Common myeloid progenitor, CD34-positive (primary cell): ENCODE measurements at regions not wholly inside any gene's neighbourhood (a gene's known extent, or its start where the extent isn't known, plus 50 kb on each side); places are given as distances from the start of the nearest gene placed in this dataset.
A peak's percentile ranks its signal among the peaks of the same experiment; 100 is the strongest.

Experiments
- CTCF ChIA-PET: fragments of 350-600 bp; sonication (Branson Sonifier 250); formaldehyde crosslinking; loops from one replicate; lab custom pipeline; 2021; ENCODE audit warnings: antibody characterized with exemption; lab: Charles Lee
- POLR2A ChIA-PET: fragments of 350-600 bp; sonication (Branson Sonifier 250); formaldehyde crosslinking; loops from one replicate; lab custom pipeline; 2021; ENCODE audit warnings: antibody characterized with exemption; lab: Charles Lee
- DNase-seq, 3 donors: peaks; one replicate each; pipeline versions ENCODE4 v3.0.0 to v3.0.0-alpha.2; 2013
- H3K27ac ChIP-seq, 2 experiments: 1 replicate in 1 of 2; 2 replicates in 1 of 2; pipeline ENCODE4 v1.7.0; 2013; ENCODE audit warnings: inconsistent platforms in 2 of 2, low read length in 2 of 2, mild to moderate bottlenecking in 2 of 2, low read depth in 1 of 2, moderate library complexity in 1 of 2; ENCODE audit not compliant: severe bottlenecking in 2 of 2, insufficient read depth in 1 of 2, poor library complexity in 1 of 2
- H3K27me3 ChIP-seq, 5 experiments: replicated peaks in 2 of 5; 1 replicate in 3 of 5; 2 replicates in 2 of 5; pipeline versions ENCODE4 v1.6.1 to v1.7.0; 2013; ENCODE audit warnings: low read length in 4 of 5, mild to moderate bottlenecking in 2 of 5, moderate library complexity in 2 of 5, inconsistent platforms in 1 of 5; ENCODE audit not compliant: insufficient read depth in 5 of 5, control insufficient read depth in 4 of 5
- H3K36me3 ChIP-seq, 4 experiments: 1 replicate in 2 of 4; 2 replicates in 2 of 4; pipeline versions ENCODE4 v1.6.1 to v1.7.0; 2013; ENCODE audit warnings: low read length in 3 of 4, control low read depth in 1 of 4, mild to moderate bottlenecking in 1 of 4; ENCODE audit not compliant: control insufficient read depth in 4 of 4, insufficient read depth in 4 of 4
- H3K4me1 ChIP-seq, 4 experiments: 1 replicate in 3 of 4; 2 replicates in 1 of 4; pipeline versions ENCODE4 v1.6.1 to v1.7.1; 2013; ENCODE audit warnings: low read length in 3 of 4, mild to moderate bottlenecking in 3 of 4, control low read depth in 1 of 4, inconsistent platforms in 1 of 4, moderate library complexity in 1 of 4; ENCODE audit not compliant: control insufficient read depth in 4 of 4, insufficient read depth in 4 of 4; ENCODE audit errors: control extremely low read depth in 1 of 4
- H3K4me3 ChIP-seq, 7 experiments: 1 replicate in 4 of 7; 2 replicates in 3 of 7; pipeline versions ENCODE4 v1.5.1 to v1.7.0; 2013; ENCODE audit warnings: mild to moderate bottlenecking in 7 of 7, low read length in 6 of 7, moderate library complexity in 6 of 7, inconsistent platforms in 2 of 7, low read depth in 2 of 7, control low read depth in 1 of 7; ENCODE audit not compliant: insufficient read depth in 4 of 7, control insufficient read depth in 1 of 7; ENCODE audit errors: extremely low read depth in 1 of 7
- H3K9me3 ChIP-seq, 5 experiments: 1 replicate in 4 of 5; 2 replicates in 1 of 5; pipeline versions ENCODE4 v1.6.1 to v1.7.1; 2013; ENCODE audit warnings: low read length in 4 of 5, mild to moderate bottlenecking in 2 of 5, inconsistent platforms in 1 of 5, low read depth in 1 of 5, moderate library complexity in 1 of 5; ENCODE audit not compliant: control insufficient read depth in 4 of 5, insufficient read depth in 2 of 5; ENCODE audit errors: control extremely low read depth in 1 of 5
- WGBS: methylation state at CpG from one replicate; pipeline ENCODE4 v1.1.5; 2013; ENCODE audit not compliant: insufficient coverage; 5-methylcytosine and 5-hydroxymethylcytosine counted together

DNA sequence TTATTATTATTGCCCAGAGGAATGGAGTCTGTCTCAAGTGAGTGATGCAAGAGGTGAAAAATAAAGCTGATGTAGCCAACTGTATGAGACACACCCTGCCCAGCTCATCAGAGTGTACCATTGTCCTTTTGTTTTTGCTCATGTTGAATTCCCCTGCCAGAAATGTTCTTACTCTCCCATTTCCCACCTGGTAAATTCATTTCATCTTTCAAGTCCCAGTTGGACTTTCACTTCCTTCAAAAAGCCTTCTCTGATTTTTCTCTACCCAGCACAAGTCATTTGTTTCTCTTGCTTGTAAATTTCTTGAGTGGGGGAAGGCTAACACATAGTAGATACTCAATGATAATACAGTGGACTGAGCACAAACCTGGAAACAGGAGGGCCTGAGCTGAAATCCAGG, 394.5 kb upstream of the ZNF462 start:
- Histone ChIP-seq H3K4me3 (no peak overlapping the region), H3K9me3 (peaks cover 0 to 10% (median 6%) of the 10 kb centered on the region in 5 experiments), H3K4me1 (peaks cover 0 to 6% (median 0%) of the 10 kb centered on the region in 4 experiments), H3K27ac (no peak overlapping the region), H3K27me3 (no peaks in the 10 kb centered on the region), H3K36me3 (no peaks in the 10 kb centered on the region)
- POLR2A ChIA-PET, result no interaction called here
- no peak for DNase-seq
- CTCF ChIA-PET, result no interaction called here

DNA sequence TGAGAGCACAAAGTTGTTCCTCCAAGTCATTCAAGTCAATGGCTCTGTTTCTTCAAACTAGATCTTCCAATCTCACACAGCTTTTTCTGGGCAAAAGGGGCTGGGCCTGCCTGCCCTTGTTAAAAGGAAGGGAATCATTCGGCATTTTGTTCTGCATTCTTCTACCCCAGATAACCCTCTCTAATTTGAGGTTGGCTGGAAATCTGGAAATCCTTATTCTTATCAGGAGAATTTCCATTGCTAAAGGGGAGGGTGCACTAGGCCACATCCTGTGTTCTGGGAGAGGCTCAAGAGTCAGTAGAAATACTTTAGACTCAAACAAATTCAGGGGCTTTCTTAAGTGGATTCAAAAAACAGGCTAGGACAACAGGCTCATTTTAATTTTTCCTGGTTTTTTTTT, 384.7 kb upstream of the ZNF462 start:
- ChIA-PET POLR2A (no interaction called here), CTCF (no interaction called here)
- no peak for DNase-seq

DNA sequence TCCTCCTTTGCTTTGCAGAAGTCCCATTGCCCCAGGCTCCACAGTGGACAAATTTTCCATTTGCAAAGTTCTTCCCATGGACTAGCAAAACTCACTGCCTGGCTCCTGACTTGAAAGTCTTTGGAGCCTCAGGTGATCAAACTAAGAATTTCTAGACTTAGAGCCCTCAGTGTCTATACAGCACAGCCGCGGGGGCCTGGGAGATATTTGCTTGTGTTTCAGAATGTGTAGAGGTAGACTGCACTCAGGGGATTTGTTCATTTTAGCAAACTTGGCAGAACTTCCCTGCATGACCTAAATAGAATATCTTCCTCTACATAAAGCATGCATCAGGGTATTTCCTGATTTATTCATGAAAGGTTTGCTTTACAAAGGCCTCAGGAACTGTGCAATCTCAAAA, 384.2 kb upstream of the ZNF462 start:
- no peak for DNase-seq
- Histone ChIP-seq H3K27me3 (no peaks in the 10 kb centered on the region), H3K27ac (no peak overlapping the region), H3K4me1 (peaks cover 0 to 8% (median 5%) of the 10 kb centered on the region in 4 experiments), H3K4me3 (no peak overlapping the region), H3K9me3 (peaks cover 0 to 4% (median 0%) of the 10 kb centered on the region in 5 experiments), H3K36me3 (no peaks in the 10 kb centered on the region)
- CTCF ChIA-PET, result no interaction called here
- no CpG with 5 or more reads among the region's 2 CpGs for WGBS
- POLR2A ChIA-PET, result no interaction called here

More for the DNA sequence above, 384.7 kb upstream of the ZNF462 start:
- Histone ChIP-seq H3K27me3 (no peaks in the 10 kb centered on the region), H3K27ac (no peak overlapping the region), H3K36me3 (no peaks in the 10 kb centered on the region), H3K9me3 (peaks cover 0 to 7% (median 0%) of the 10 kb centered on the region in 5 experiments), H3K4me3 (no peak overlapping the region), H3K4me1 (peaks cover 0 to 8% (median 5%) of the 10 kb centered on the region in 4 experiments)
- WGBS, result no CpG with 5 or more reads among the region's 1 CpG

DNA sequence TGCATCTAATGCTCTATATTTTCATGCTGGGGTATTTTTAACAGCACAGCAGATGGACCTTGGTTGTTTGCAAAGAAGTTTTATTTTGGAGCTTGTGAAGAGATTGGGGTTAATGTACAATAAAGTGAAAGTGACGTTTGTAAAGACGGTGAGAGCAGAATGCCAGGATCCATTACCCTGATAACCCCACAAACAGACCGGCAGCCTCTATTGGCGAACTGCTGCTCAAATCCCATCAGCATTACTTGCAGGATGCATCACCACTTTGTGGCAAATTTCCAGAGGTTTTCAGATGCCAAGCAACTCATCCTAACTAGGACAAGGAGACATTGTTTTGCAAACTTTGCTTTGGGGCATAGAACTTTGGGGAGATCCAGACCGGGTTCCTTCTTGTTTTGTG, 383.3 kb upstream of the ZNF462 start:
- Histone ChIP-seq H3K9me3 (peaks cover 0 to 2% (median 0%) of the 10 kb centered on the region in 5 experiments), H3K36me3 (no peaks in the 10 kb centered on the region), H3K27me3 (no peaks in the 10 kb centered on the region), H3K27ac (no peak overlapping the region), H3K4me3 (no peak overlapping the region), H3K4me1 (peaks cover 0 to 8% (median 5%) of the 10 kb centered on the region in 4 experiments)
- ChIA-PET CTCF (no interaction called here), POLR2A (no interaction called here)
- WGBS, result 100% methylated on average over 3 of the region's 5 CpGs
- DNase-seq, result no peak

DNA sequence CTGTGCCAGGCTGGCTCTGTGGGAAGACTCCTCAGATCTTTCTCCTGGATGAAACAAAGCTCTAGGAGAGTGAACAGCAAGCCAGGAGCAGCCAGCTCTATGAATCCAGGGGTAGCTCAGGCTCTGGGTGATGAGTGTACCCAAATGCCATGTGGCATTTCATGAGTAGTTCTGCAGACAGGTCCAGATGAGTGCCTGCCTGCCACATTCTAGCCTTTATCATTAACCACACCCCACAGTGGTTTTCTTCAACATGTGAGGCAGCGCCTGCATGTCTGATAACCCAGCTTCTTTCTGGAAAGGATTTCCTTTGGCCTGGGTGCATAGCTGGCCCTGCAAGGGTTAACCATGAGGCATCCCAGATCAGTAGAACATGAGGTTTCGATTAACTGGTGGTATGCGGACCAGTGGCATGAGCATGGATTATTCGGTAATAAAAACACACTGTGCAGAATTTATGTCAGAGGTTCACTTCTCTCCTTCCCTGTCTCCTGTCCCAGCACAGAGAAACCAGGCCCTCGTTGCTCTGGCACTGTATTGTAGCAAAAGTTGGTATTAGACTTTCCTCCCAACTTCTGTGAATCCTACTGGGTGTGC, 381.9 kb upstream of the ZNF462 start:
- Histone ChIP-seq H3K4me1 (peaks cover 0 to 8% (median 5%) of the 10 kb centered on the region in 4 experiments), H3K4me3 (no peak overlapping the region), H3K27ac (no peak overlapping the region), H3K36me3 (no peaks in the 10 kb centered on the region), H3K9me3 (no peaks in the 10 kb centered on the region), H3K27me3 (no peaks in the 10 kb centered on the region)
- ChIA-PET CTCF (interaction anchor here (1.1 kb wide), 1 partner anchor 10 kb away, joined by 3 read pairs; no protein-coding TSS in a partner anchor), POLR2A (no interaction called here)
- peak; percentile 42 to 71 (median 59) for DNase-seq
- WGBS, result 66% methylated on average over 4 of the region's 5 CpGs

DNA sequence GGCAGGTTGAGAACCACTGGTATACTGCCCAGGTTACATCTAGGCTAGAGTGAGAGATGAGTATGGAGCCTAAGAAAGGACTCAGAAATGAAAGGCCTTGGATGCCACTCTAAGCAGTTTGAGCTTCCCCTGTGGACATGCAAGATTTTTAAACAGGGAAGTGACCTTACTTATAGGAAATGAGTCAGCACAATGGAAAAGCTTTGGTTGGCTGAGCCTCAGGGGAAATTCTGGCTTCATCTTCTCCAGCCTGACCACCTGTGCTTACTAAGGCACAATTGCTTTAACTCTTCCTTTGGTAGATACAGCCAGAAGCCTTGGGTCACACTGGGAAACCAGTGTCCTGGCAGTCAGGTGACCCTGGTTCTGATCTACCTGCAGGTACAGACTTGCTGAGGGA, 380.2 kb upstream of the ZNF462 start:
- no peak overlapping the region for H3K27ac ChIP-seq
- H3K4me3 ChIP-seq, result no peak overlapping the region
- no peaks in the 10 kb centered on the region for H3K9me3 ChIP-seq
- peaks cover 0 to 8% (median 5%) of the 10 kb centered on the region in 4 experiments for H3K4me1 ChIP-seq
- H3K27me3 ChIP-seq, result no peaks in the 10 kb centered on the region
- DNase-seq, result peak; percentile 20 to 86 (median 76)
- POLR2A ChIA-PET, result no interaction called here
- CTCF ChIA-PET, result no interaction called here
- no peaks in the 10 kb centered on the region for H3K36me3 ChIP-seq

DNA sequence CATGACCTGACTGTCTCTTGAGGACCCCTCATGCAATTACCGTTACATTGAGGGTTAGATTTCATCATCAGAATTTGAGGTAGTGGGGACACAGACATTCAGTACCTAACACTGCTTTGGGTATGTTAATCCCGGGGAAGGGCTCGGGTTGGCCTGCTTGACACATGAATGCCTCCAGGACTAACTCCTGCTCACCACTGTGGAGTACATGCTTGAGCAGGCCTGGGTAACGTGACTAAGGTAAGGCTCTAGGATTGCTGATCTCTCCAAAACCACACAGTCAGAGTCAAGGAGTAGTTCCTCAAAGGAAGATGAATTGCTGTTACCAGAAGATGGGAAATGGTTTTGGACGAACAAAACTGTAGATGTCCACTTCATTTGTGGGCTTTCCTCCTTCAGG, 376.3 kb upstream of the ZNF462 start:
- WGBS, result 96% methylated on average over 5 of the region's 5 CpGs
- Histone ChIP-seq H3K4me3 (no peak overlapping the region), H3K27ac (no peak overlapping the region), H3K4me1 (peaks cover 0 to 8% (median 5%) of the 10 kb centered on the region in 4 experiments), H3K27me3 (no peaks in the 10 kb centered on the region), H3K9me3 (no peaks in the 10 kb centered on the region), H3K36me3 (no peaks in the 10 kb centered on the region)
- DNase-seq, result no peak
- ChIA-PET CTCF (no interaction called here), POLR2A (no interaction called here)
